ENCODE measurements at regions not wholly inside any gene's neighbourhood (a gene's known extent, or its start where the extent isn't known, plus 50 kb on each side); places are given as distances from the start of the nearest gene placed in this dataset.

DNA sequence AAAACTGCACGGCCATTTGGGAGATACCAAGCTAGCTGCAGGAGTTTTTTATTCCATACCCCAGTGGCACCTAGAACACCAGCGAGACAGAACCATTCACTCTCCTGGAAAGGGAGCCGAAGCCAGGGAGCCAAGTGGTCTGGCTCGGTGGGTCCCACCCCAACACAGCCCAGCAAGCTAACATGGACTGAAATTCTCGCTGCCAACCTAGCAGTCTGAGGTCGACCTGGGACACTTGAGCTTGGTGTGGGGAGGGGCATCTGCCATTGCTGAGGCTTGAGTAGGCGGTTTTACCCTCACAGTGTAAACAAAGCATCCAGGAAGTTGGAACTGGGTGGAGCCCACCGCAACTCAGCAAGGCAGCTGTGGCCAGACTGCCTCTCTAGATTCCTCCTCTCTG is 108.9 kb upstream of the CHD1 start:
- H3K4me2 ChIP-seq (ENCODE audit: low read length), result no peak overlapping the region

DNA sequence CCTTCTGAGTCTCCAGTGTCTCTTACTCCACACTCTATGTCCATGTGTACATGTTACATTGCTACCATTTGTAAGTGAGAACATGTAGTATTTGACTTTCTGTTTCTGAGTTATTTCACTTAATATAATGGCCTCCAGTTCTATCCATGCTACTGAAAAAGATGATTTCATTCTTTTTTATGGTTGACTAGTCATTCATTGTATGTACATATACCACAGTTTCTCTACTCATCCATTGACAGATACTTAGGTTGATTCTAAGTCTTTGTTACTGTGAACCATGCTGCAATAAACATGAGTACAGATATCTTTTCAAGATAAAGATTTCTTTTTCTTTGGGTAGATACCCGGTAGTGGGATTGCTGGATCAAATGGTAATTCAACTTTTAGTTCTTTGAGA is 107.1 kb upstream of the CHD1 start:
- Histone ChIP-seq H3K9me3 (ENCODE audit: control insufficient read depth, insufficient read depth, low read length) (no peaks in the 10 kb centered on the region), H3K27me3 (ENCODE audit: control insufficient read depth, low read length) (peaks cover 38% of the 10 kb centered on the region), H3K9me2 (replicated peaks; ENCODE audit: control insufficient read depth, low read length) (no peaks in the 10 kb centered on the region), H3K79me2 (ENCODE audit: control insufficient read depth, low read length) (no peaks in the 10 kb centered on the region), H3K4me3 (ENCODE audit: low read length) (no peak overlapping the region), H3F3A (ENCODE audit: control insufficient read depth, insufficient read depth) (no peaks in the 10 kb centered on the region), H3K27ac (ENCODE audit: low read depth, low read length) (no peak overlapping the region), H3K4me2 (ENCODE audit: low read length) (no peak overlapping the region), H4K20me1 (ENCODE audit: control insufficient read depth, insufficient read depth, low read depth, low read length) (no peaks in the 10 kb centered on the region), H3K4me1 (ENCODE audit: control insufficient read depth, low read length) (peaks cover 6% of the 10 kb centered on the region; the same call in 1 of the 2 replicates), H3K36me3 (ENCODE audit: control insufficient read depth, low read length) (no peaks in the 10 kb centered on the region)
- TF ChIP-seq, protein P1, sequence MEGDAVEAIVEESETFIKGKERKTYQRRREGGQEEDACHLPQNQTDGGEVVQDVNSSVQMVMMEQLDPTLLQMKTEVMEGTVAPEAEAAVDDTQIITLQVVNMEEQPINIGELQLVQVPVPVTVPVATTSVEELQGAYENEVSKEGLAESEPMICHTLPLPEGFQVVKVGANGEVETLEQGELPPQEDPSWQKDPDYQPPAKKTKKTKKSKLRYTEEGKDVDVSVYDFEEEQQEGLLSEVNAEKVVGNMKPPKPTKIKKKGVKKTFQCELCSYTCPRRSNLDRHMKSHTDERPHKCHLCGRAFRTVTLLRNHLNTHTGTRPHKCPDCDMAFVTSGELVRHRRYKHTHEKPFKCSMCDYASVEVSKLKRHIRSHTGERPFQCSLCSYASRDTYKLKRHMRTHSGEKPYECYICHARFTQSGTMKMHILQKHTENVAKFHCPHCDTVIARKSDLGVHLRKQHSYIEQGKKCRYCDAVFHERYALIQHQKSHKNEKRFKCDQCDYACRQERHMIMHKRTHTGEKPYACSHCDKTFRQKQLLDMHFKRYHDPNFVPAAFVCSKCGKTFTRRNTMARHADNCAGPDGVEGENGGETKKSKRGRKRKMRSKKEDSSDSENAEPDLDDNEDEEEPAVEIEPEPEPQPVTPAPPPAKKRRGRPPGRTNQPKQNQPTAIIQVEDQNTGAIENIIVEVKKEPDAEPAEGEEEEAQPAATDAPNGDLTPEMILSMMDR (IDR thresholded peaks at IDR 0.05; ENCODE audit: low read depth, low read length, poor library complexity, severe bottlenecking), result no peak
- no peak for TF ChIP-seq EZH2phosphoT487 (IDR thresholded peaks at IDR 0.05; ENCODE audit: borderline replicate concordance, low read length)

More for the DNA sequence above, 108.9 kb upstream of the CHD1 start:
- H3K4me1 ChIP-seq (ENCODE audit: control insufficient read depth, low read length), result peaks cover 6% of the 10 kb centered on the region; the same call in 1 of the 2 replicates
- H3K36me3 ChIP-seq (ENCODE audit: control insufficient read depth, low read length), result no peaks in the 10 kb centered on the region
- no peak overlapping the region for H3K27ac ChIP-seq (ENCODE audit: low read depth, low read length)
- no peaks in the 10 kb centered on the region for H3K9me3 ChIP-seq (ENCODE audit: control insufficient read depth, insufficient read depth, low read length)
- no peaks in the 10 kb centered on the region for H3K79me2 ChIP-seq (ENCODE audit: control insufficient read depth, low read length)
- H3F3A ChIP-seq (ENCODE audit: control insufficient read depth, insufficient read depth), result no peaks in the 10 kb centered on the region
- H3K4me3 ChIP-seq (ENCODE audit: low read length), result no peak overlapping the region
- TF ChIP-seq EZH2phosphoT487 (IDR thresholded peaks at IDR 0.05; ENCODE audit: borderline replicate concordance, low read length), result no peak
- TF ChIP-seq, protein P1 (IDR thresholded peaks at IDR 0.05; ENCODE audit: low read depth, low read length, poor library complexity, severe bottlenecking), result no peak
- no peaks in the 10 kb centered on the region for H4K20me1 ChIP-seq (ENCODE audit: control insufficient read depth, insufficient read depth, low read depth, low read length)
- H3K27me3 ChIP-seq (ENCODE audit: control insufficient read depth, low read length), result peaks cover 22% of the 10 kb centered on the region
- H3K9me2 ChIP-seq (replicated peaks; ENCODE audit: control insufficient read depth, low read length), result no peaks in the 10 kb centered on the region

DNA sequence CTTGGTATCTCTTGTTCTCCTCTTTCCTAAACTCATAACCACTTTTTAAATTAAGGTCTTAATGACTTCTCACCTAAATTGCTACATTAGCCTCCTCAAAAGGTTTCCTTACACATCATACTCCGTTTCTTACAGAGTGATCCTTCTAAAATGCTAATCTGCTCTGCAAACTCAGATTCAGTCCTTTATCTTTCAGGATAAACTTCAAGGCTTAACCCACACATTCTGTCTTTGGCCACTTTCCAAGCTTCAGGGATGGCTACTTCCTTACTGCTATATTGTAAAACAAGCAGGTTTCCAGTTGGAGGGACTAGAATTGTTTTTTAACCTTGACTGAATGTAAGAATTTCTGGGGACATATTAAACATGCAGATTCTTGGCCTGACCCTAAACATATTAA is 105.5 kb upstream of the CHD1 start:
- H3K4me1 ChIP-seq (ENCODE audit: control insufficient read depth, low read length), result peaks cover 6% of the 10 kb centered on the region; the same call in 1 of the 2 replicates
- H3K36me3 ChIP-seq (ENCODE audit: control insufficient read depth, low read length), result no peaks in the 10 kb centered on the region
- no peaks in the 10 kb centered on the region for H3K9me3 ChIP-seq (ENCODE audit: control insufficient read depth, insufficient read depth, low read length)
- H3K4me2 ChIP-seq (ENCODE audit: low read length), result no peak overlapping the region
- H4K20me1 ChIP-seq (ENCODE audit: control insufficient read depth, insufficient read depth, low read depth, low read length), result no peaks in the 10 kb centered on the region
- H3K9me2 ChIP-seq (replicated peaks; ENCODE audit: control insufficient read depth, low read length), result no peaks in the 10 kb centered on the region
- no peak overlapping the region for H3K4me3 ChIP-seq (ENCODE audit: low read length)
- peaks cover 54% of the 10 kb centered on the region for H3K27me3 ChIP-seq (ENCODE audit: control insufficient read depth, low read length)
- H3K79me2 ChIP-seq (ENCODE audit: control insufficient read depth, low read length), result no peaks in the 10 kb centered on the region
- H3F3A ChIP-seq (ENCODE audit: control insufficient read depth, insufficient read depth), result no peaks in the 10 kb centered on the region
- H3K27ac ChIP-seq (ENCODE audit: low read depth, low read length), result no peak overlapping the region
- no peak for TF ChIP-seq EZH2phosphoT487 (IDR thresholded peaks at IDR 0.05; ENCODE audit: borderline replicate concordance, low read length)
- TF ChIP-seq, protein P1 (IDR thresholded peaks at IDR 0.05; ENCODE audit: low read depth, low read length, poor library complexity, severe bottlenecking), result no peak
